Stimulated activated CD4-positive, alpha-beta T cell treated with anti-CD3 and anti-CD28 coated beads, Interleukin-4, amount 100 ng/mL, for 48 hours (primary cell): ENCODE measurements at regions not wholly inside any gene's neighbourhood (a gene's known extent, or its start where the extent isn't known, plus 50 kb on each side); places are given as distances from the start of the nearest gene placed in this dataset.
"Not testable (repeated sequence)": the region's sequence is repeated elsewhere in the genome, so short reads cannot be mapped to it uniquely, and the experiment has no call there.

ENCODE experiments used
- DNase-seq, 2 donors: peaks; one replicate each; pipeline ENCODE4 v3.0.0-alpha.2; 2020; ENCODE audit warnings: low read depth in 2 of 2

GRCh38 chr18:73544617-73545016 lies 603.0 kb downstream of the FBXO15 start:
- DNase-seq, result no peak

GRCh38 chr18:73544032-73544431 lies 603.6 kb downstream of the FBXO15 start:
- DNase-seq, result no peak

GRCh38 chr18:73535990-73536389 lies 611.6 kb downstream of the FBXO15 start:
- no peak for DNase-seq

- no peak for DNase-seq
Observed at GRCh38 chr18:73535189-73535588, 612.4 kb downstream of the FBXO15 start.

GRCh38 chr18:73531601-73532000 lies 616.0 kb downstream of the FBXO15 start:
- no peak for DNase-seq

GRCh38 chr18:73528066-73528465 lies 619.6 kb downstream of the FBXO15 start:
- DNase-seq, result no peak

- no peak for DNase-seq
Observed at GRCh38 chr18:73520229-73520628, 627.4 kb downstream of the FBXO15 start.

- not testable (repeated sequence) for DNase-seq
Observed at GRCh38 chr18:73516056-73516455, 631.6 kb downstream of the FBXO15 start.

GRCh38 chr18:73514449-73514848 lies 633.2 kb downstream of the FBXO15 start:
- no peak for DNase-seq

GRCh38 chr18:73511771-73512503 lies 635.7 kb downstream of the FBXO15 start:
- DNase-seq, result no peak

- DNase-seq, result no peak
Observed at GRCh38 chr18:73509460-73509859, 638.2 kb downstream of the FBXO15 start.

GRCh38 chr18:73503326-73503725 lies 635.5 kb upstream of the NETO1 start:
- no peak for DNase-seq

GRCh38 chr18:73487966-73488365 lies 620.2 kb upstream of the NETO1 start:
- no peak for DNase-seq

- no peak for DNase-seq
Observed at GRCh38 chr18:73485166-73485565, 617.4 kb upstream of the NETO1 start.

GRCh38 chr18:73482901-73483300 lies 615.1 kb upstream of the NETO1 start:
- no peak for DNase-seq

GRCh38 chr18:73479477-73479876 lies 611.7 kb upstream of the NETO1 start:
- no peak for DNase-seq

- no peak for DNase-seq
Observed at GRCh38 chr18:73478191-73478590, 610.4 kb upstream of the NETO1 start.

GRCh38 chr18:73476031-73476430 lies 608.2 kb upstream of the NETO1 start:
- no peak for DNase-seq

GRCh38 chr18:73462092-73462491 lies 594.3 kb upstream of the NETO1 start:
- no peak for DNase-seq

GRCh38 chr18:73461780-73462059 lies 593.9 kb upstream of the NETO1 start:
- DNase-seq, result no peak

GRCh38 chr18:73461038-73461779 lies 593.4 kb upstream of the NETO1 start:
- no peak for DNase-seq

GRCh38 chr18:73458186-73458964 lies 590.6 kb upstream of the NETO1 start:
- no peak for DNase-seq

- no peak for DNase-seq
Observed at GRCh38 chr18:73456643-73457042, 588.9 kb upstream of the NETO1 start.
